Endothelial cell of umbilical vein (primary cell): ENCODE measurements at regions not wholly inside any gene's neighbourhood (a gene's known extent, or its start where the extent isn't known, plus 50 kb on each side); places are given as distances from the start of the nearest gene placed in this dataset.
"Not testable (repeated sequence)": the region's sequence is repeated elsewhere in the genome, so short reads cannot be mapped to it uniquely, and the experiment has no call there.

ENCODE experiments used
- CTCF ChIP-seq, 2 donors: IDR thresholded peaks; 1 replicate in 1 of 2; 2 replicates in 1 of 2; pipeline ENCODE4 v1.5.1; 2011; ENCODE audit warnings: low read length in 2 of 2, mild to moderate bottlenecking in 2 of 2, moderate library complexity in 2 of 2, control low read depth in 1 of 2, inconsistent platforms in 1 of 2, low read depth in 1 of 2; ENCODE audit not compliant: insufficient read depth in 1 of 2; ENCODE audit errors: extremely low read depth in 1 of 2
- EZH2 ChIP-seq: IDR thresholded peaks from 2 replicates; pipeline ENCODE4 v1.6.1; 2012; ENCODE audit warnings: borderline replicate concordance, low read depth, mild to moderate bottlenecking, moderate library complexity, low read length, inconsistent platforms; ENCODE audit not compliant: severe bottlenecking
- FOS ChIP-seq: IDR thresholded peaks from 2 replicates; pipeline ENCODE4 v1.6.1; 2011; ENCODE audit warnings: mild to moderate bottlenecking, low read length, moderate library complexity, borderline replicate concordance; ENCODE audit not compliant: insufficient read depth
- GATA2 ChIP-seq: IDR thresholded peaks from 2 replicates; pipeline ENCODE4 v1.7.0; 2011; ENCODE audit warnings: low read depth, mild to moderate bottlenecking, moderate library complexity, mixed read lengths, low read length; ENCODE audit not compliant: insufficient read length, insufficient read depth
- JUN ChIP-seq: IDR thresholded peaks from 2 replicates; pipeline ENCODE4 v1.6.1; 2011; ENCODE audit warnings: borderline replicate concordance, low read depth; ENCODE audit not compliant: insufficient read length, insufficient read depth
- MAX ChIP-seq: IDR thresholded peaks from 2 replicates; pipeline ENCODE4 v1.6.1; 2011; ENCODE audit not compliant: insufficient read depth, insufficient read length
- POLR2A ChIP-seq: IDR thresholded peaks from 2 replicates; pipeline ENCODE4 v1.6.1; 2012; ENCODE audit warnings: low read depth, mild to moderate bottlenecking, control low read depth, low read length
- POLR2AphosphoS5 ChIP-seq: IDR thresholded peaks from 2 replicates; pipeline ENCODE4 v1.6.1; 2012; ENCODE audit warnings: low read depth, mild to moderate bottlenecking, control low read depth, low read length, moderate library complexity; ENCODE audit not compliant: insufficient read depth

- not testable (repeated sequence) for TF ChIP-seq CTCF (IDR thresholded peaks at IDR 0.05; ENCODE audit: extremely low read depth in 1 of 2, insufficient read depth in 1 of 2, low read depth in 1 of 2, low read length in 2 of 2); POLR2AphosphoS5; POLR2A; MAX; EZH2; FOS; JUN; GATA2
Observed at GRCh38 chrY:18459136-18459535, 87.4 kb upstream of the HSFY1 start.
